SK-N-SH treated with all-trans-retinoic acid at 6 μM for 48 hours (cell line): ENCODE measurements at regions not wholly inside any gene's neighbourhood (a gene's known extent, or its start where the extent isn't known, plus 50 kb on each side); places are given as distances from the start of the nearest gene placed in this dataset.

Source experiments
- BACH2 ChIP-seq: fragments of 250-450 bp; sonication (Bioruptor Pico); IDR thresholded peaks from 2 replicates; pipeline ENCODE4 v1.9.0; 2021; ENCODE audit warnings: mild to moderate bottlenecking, borderline replicate concordance
- CSDC2 ChIP-seq: fragments of 250-450 bp; sonication (Bioruptor Pico); IDR thresholded peaks from 2 replicates; pipeline ENCODE4 v1.5.0; 2020; ENCODE audit warnings: mild to moderate bottlenecking, moderate library complexity
- ISL1 ChIP-seq: fragments of 250-450 bp; sonication (Bioruptor Pico); IDR thresholded peaks from 2 replicates; pipeline ENCODE4 v2.1.2; 2022; ENCODE audit warnings: mild to moderate bottlenecking, moderate library complexity
- OSR1 ChIP-seq: fragments of 250-450 bp; sonication (Bioruptor Pico); IDR thresholded peaks from 2 replicates; pipeline ENCODE4 v1.8.0; 2022; ENCODE audit warnings: moderate library complexity, mild to moderate bottlenecking, inconsistent platforms
- TCF4 ChIP-seq: fragments of 250-450 bp; sonication (Bioruptor Pico); IDR thresholded peaks from 2 replicates; pipeline ENCODE4 v1.8.0; 2021; ENCODE audit warnings: mild to moderate bottlenecking, moderate library complexity, borderline replicate concordance
- ZC3H10 ChIP-seq: fragments of 250-450 bp; sonication (Bioruptor Pico); IDR thresholded peaks from 2 replicates; pipeline ENCODE4 v1.5.1; 2021; ENCODE audit warnings: mild to moderate bottlenecking, moderate library complexity
- ZFP30 ChIP-seq: fragments of 450-650 bp; formaldehyde crosslinking; IDR thresholded peaks from 2 replicates; pipeline ENCODE4 v1.5.0; 2022; ENCODE audit warnings: mild to moderate bottlenecking, moderate library complexity
- ZNF8 ChIP-seq: fragments of 450-650 bp; formaldehyde crosslinking; IDR thresholded peaks from 2 replicates; pipeline ENCODE4 v1.5.0; 2020; ENCODE audit warnings: mild to moderate bottlenecking, moderate library complexity
- TF ChIP-seq, protein P1 (sequence below): fragments of 250-450 bp; sonication (Bioruptor Pico); IDR thresholded peaks from 2 replicates; pipeline ENCODE4 v1.5.0; 2020; ENCODE audit warnings: mild to moderate bottlenecking, moderate library complexity
- TF ChIP-seq, protein P2 (sequence below): fragments of 250-450 bp; sonication (Bioruptor Pico); IDR thresholded peaks from 2 replicates; pipeline ENCODE4 v1.8.0; 2020; ENCODE audit warnings: mild to moderate bottlenecking, moderate library complexity, borderline replicate concordance
- TF ChIP-seq, protein P3 (sequence below): fragments of 250-450 bp; sonication (Bioruptor Pico); IDR thresholded peaks from 2 replicates; pipeline ENCODE4 v1.5.1; 2020; ENCODE audit warnings: low read depth, mild to moderate bottlenecking, moderate library complexity

DNA sequence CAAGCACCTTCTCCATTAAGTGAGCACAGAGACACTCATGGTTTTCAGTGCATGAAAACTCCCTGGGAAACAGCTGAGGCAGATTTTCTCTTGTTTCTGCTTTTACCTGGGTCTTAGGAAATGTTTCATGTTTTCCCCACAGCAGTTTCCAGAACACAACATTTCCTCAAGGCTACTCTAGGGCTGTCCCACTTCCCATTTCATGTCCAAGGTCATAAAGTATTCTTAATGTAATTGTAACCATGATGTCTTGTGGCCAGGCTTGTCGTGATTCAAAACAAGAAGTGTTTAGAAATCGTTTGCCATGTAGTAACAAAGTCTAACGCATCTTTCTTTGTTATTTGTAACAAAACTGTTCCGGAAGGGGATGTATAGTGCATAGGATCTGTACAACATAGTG is 83.8 kb upstream of the NRP1 start:
- TF ChIP-seq, protein P1, sequence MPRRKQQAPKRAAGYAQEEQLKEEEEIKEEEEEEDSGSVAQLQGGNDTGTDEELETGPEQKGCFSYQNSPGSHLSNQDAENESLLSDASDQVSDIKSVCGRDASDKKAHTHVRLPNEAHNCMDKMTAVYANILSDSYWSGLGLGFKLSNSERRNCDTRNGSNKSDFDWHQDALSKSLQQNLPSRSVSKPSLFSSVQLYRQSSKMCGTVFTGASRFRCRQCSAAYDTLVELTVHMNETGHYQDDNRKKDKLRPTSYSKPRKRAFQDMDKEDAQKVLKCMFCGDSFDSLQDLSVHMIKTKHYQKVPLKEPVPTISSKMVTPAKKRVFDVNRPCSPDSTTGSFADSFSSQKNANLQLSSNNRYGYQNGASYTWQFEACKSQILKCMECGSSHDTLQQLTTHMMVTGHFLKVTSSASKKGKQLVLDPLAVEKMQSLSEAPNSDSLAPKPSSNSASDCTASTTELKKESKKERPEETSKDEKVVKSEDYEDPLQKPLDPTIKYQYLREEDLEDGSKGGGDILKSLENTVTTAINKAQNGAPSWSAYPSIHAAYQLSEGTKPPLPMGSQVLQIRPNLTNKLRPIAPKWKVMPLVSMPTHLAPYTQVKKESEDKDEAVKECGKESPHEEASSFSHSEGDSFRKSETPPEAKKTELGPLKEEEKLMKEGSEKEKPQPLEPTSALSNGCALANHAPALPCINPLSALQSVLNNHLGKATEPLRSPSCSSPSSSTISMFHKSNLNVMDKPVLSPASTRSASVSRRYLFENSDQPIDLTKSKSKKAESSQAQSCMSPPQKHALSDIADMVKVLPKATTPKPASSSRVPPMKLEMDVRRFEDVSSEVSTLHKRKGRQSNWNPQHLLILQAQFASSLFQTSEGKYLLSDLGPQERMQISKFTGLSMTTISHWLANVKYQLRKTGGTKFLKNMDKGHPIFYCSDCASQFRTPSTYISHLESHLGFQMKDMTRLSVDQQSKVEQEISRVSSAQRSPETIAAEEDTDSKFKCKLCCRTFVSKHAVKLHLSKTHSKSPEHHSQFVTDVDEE (CRISPR knock-in tag), result no peak
- TF ChIP-seq, protein P2, sequence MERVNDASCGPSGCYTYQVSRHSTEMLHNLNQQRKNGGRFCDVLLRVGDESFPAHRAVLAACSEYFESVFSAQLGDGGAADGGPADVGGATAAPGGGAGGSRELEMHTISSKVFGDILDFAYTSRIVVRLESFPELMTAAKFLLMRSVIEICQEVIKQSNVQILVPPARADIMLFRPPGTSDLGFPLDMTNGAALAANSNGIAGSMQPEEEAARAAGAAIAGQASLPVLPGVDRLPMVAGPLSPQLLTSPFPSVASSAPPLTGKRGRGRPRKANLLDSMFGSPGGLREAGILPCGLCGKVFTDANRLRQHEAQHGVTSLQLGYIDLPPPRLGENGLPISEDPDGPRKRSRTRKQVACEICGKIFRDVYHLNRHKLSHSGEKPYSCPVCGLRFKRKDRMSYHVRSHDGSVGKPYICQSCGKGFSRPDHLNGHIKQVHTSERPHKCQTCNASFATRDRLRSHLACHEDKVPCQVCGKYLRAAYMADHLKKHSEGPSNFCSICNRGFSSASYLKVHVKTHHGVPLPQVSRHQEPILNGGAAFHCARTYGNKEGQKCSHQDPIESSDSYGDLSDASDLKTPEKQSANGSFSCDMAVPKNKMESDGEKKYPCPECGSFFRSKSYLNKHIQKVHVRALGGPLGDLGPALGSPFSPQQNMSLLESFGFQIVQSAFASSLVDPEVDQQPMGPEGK (CRISPR knock-in tag), result no peak
- TF ChIP-seq ZNF8 (CRISPR knock-in tag) (no peak), ZFP30 (CRISPR knock-in tag) (no peak), ZC3H10 (no peak), OSR1 (CRISPR knock-in tag) (no peak), BACH2 (CRISPR knock-in tag) (no peak), CSDC2 (CRISPR knock-in tag) (no peak), TCF4 (no peak), ISL1 (no peak)
- TF ChIP-seq, protein P3, sequence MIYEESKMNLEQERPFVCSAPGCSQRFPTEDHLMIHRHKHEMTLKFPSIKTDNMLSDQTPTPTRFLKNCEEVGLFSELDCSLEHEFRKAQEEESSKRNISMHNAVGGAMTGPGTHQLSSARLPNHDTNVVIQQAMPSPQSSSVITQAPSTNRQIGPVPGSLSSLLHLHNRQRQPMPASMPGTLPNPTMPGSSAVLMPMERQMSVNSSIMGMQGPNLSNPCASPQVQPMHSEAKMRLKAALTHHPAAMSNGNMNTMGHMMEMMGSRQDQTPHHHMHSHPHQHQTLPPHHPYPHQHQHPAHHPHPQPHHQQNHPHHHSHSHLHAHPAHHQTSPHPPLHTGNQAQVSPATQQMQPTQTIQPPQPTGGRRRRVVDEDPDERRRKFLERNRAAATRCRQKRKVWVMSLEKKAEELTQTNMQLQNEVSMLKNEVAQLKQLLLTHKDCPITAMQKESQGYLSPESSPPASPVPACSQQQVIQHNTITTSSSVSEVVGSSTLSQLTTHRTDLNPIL (CRISPR knock-in tag), result no peak
